NT2/D1 (cell line): ENCODE measurements at regions not wholly inside any gene's neighbourhood (a gene's known extent, or its start where the extent isn't known, plus 50 kb on each side); places are given as distances from the start of the nearest gene placed in this dataset.

Experiments
- SUZ12 ChIP-seq: IDR thresholded peaks from 2 replicates; pipeline ENCODE4 v1.6.1; 2011; ENCODE audit not compliant: insufficient read length, insufficient read depth; ENCODE audit errors: extremely low read depth
- YY1 ChIP-seq: IDR thresholded peaks from 2 replicates; pipeline ENCODE4 v1.6.1; 2011; ENCODE audit not compliant: insufficient read length, insufficient read depth
- ZNF274 ChIP-seq: IDR thresholded peaks from 2 replicates; pipeline ENCODE4 v1.6.1; 2011; ENCODE audit warnings: mild to moderate bottlenecking, low read depth, low read length

- TF ChIP-seq YY1 (no peak), ZNF274 (no peak), SUZ12 (no peak)
Observed at GRCh38 chr16:73499276-73499675, 451.3 kb upstream of the ZFHX3 start.
